ENCODE measurements at regions not wholly inside any gene's neighbourhood (a gene's known extent, or its start where the extent isn't known, plus 50 kb on each side); places are given as distances from the start of the nearest gene placed in this dataset.
"Not testable (repeated sequence)": the region's sequence is repeated elsewhere in the genome, so short reads cannot be mapped to it uniquely, and the experiment has no call there.

DNA sequence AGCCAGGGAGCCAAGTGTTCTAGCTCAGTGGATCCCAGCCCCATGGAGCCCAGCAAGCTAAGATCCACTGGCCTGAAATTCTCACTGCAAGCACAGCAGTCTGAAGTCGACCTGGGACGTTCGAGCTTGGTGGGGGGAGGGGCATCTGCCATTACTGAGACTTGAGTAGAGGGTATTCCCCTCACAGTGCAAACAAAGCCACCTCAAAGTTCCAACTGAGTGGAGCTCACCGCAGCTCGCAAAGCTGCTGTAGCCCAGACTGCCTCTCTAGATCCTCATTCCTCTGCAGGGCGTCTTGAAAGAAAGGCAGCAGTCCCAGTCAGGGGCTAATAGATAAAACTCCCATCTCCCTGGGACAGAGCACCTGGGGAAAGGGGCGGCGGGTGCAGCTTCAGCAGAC, 226.3 kb downstream of the ZIC3 start:
- Histone ChIP-seq H3K27ac (ENCODE audit: extremely low read depth, low read depth, low read length) (no peak overlapping the region), H3K4me1 (ENCODE audit: control insufficient read depth, insufficient read depth, low read length) (no peaks in the 10 kb centered on the region), H3K36me3 (ENCODE audit: control insufficient read depth in 2 of 2, insufficient read depth in 1 of 2, low read length in 2 of 2) (no peaks in the 10 kb centered on the region), H3K4me3 (ENCODE audit: low read depth, low read length) (no peak overlapping the region), H3K9me3 (ENCODE audit: control insufficient read depth, insufficient read depth, low read depth, low read length) (no peaks in the 10 kb centered on the region)
- no peak for TF ChIP-seq ZFP3 (tag by site-specific recombination; IDR thresholded peaks at IDR 0.05; ENCODE audit: low read depth)
- no peak for TF ChIP-seq ZNF560 (tag by site-specific recombination; IDR thresholded peaks at IDR 0.05; ENCODE audit: borderline replicate concordance)
- ChIA-PET POLR2A (no interaction called here), CTCF (no interaction called here)

GRCh38 chrX:137797926-137798325, 232.0 kb downstream of the ZIC3 start:
- H3K4me1 ChIP-seq (ENCODE audit: control insufficient read depth, insufficient read depth, low read length); H3K9me3 ChIP-seq (ENCODE audit: control insufficient read depth, insufficient read depth, low read depth, low read length); H3K4me3 ChIP-seq (ENCODE audit: low read depth, low read length); H3K36me3 ChIP-seq (ENCODE audit: control insufficient read depth in 2 of 2, insufficient read depth in 1 of 2, low read length in 2 of 2); H3K27ac ChIP-seq (ENCODE audit: extremely low read depth, low read depth, low read length): not testable (repeated sequence)
- ChIA-PET POLR2A (interaction anchor here (0.6 kb wide), 1 partner anchor 9 kb away, joined by 3 read pairs; no protein-coding TSS in a partner anchor), CTCF (interaction anchor here (0.7 kb wide), 1 partner anchor 1187 kb away, joined by 3 read pairs; no protein-coding TSS in a partner anchor)
- peak; percentile 91 for TF ChIP-seq ZNF146 (tag by site-specific recombination; IDR thresholded peaks at IDR 0.05)

- H3K4me3 ChIP-seq (ENCODE audit: low read depth, low read length), result no peak overlapping the region
- no peaks in the 10 kb centered on the region for H3K4me1 ChIP-seq (ENCODE audit: control insufficient read depth, insufficient read depth, low read length)
- ChIA-PET CTCF (no interaction called here), POLR2A (no interaction called here)
- H3K9me3 ChIP-seq (ENCODE audit: control insufficient read depth, insufficient read depth, low read depth, low read length), result no peaks in the 10 kb centered on the region; the same call in 1 of the 2 replicates
- H3K36me3 ChIP-seq (ENCODE audit: control insufficient read depth in 2 of 2, insufficient read depth in 1 of 2, low read length in 2 of 2), result no peaks in the 10 kb centered on the region
- H3K27ac ChIP-seq (ENCODE audit: extremely low read depth, low read depth, low read length), result no peak overlapping the region
- TF ChIP-seq ZNF558 (tag by site-specific recombination; IDR thresholded peaks at IDR 0.05) (no peak), EGR2 (tag by site-specific recombination; IDR thresholded peaks at IDR 0.05; ENCODE audit: low read depth) (no peak), ZNF248 (tag by site-specific recombination; IDR thresholded peaks at IDR 0.05) (no peak), ZNF366 (tag by site-specific recombination; conservative IDR thresholded peaks at IDR 0.05) (no peak), ZFP69B (tag by site-specific recombination; IDR thresholded peaks at IDR 0.05) (no peak), KLF1 (tag by site-specific recombination; IDR thresholded peaks at IDR 0.05) (no peak), BCL11A (tag by site-specific recombination; IDR thresholded peaks at IDR 0.05; ENCODE audit: low read depth) (no peak), FEZF1 (tag by site-specific recombination; IDR thresholded peaks at IDR 0.05) (no peak), ZNF791 (tag by site-specific recombination; IDR thresholded peaks at IDR 0.05) (no peak), ZBTB20 (tag by site-specific recombination; IDR thresholded peaks at IDR 0.05) (no peak), ZBTB8A (tag by site-specific recombination; IDR thresholded peaks at IDR 0.05) (no peak), ZBTB49 (tag by site-specific recombination; IDR thresholded peaks at IDR 0.05; ENCODE audit: low read depth) (no peak), ZNF544 (tag by site-specific recombination; IDR thresholded peaks at IDR 0.05) (no peak), SCRT1 (tag by site-specific recombination; IDR thresholded peaks at IDR 0.05; ENCODE audit: borderline replicate concordance) (no peak), ZNF280D (tag by site-specific recombination; IDR thresholded peaks at IDR 0.05) (no peak)
- TF ChIP-seq, protein P1, sequence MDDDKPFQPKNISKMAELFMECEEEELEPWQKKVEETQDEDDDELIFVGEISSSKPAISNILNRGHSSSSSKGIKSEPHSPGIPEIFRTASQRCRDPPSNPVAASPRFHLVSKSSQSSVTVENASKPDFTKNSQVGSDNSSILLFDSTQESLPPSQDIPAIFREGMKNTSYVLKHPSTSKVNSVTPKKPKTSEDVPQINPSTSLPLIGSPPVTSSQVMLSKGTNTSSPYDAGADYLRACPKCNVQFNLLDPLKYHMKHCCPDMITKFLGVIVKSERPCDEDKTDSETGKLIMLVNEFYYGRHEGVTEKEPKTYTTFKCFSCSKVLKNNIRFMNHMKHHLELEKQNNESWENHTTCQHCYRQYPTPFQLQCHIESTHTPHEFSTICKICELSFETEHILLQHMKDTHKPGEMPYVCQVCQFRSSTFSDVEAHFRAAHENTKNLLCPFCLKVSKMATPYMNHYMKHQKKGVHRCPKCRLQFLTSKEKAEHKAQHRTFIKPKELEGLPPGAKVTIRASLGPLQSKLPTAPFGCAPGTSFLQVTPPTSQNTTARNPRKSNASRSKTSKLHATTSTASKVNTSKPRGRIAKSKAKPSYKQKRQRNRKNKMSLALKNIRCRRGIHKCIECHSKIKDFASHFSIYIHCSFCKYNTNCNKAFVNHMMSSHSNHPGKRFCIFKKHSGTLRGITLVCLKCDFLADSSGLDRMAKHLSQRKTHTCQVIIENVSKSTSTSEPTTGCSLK (tag by site-specific recombination; IDR thresholded peaks at IDR 0.05), result no peak
- TF ChIP-seq, protein P2, sequence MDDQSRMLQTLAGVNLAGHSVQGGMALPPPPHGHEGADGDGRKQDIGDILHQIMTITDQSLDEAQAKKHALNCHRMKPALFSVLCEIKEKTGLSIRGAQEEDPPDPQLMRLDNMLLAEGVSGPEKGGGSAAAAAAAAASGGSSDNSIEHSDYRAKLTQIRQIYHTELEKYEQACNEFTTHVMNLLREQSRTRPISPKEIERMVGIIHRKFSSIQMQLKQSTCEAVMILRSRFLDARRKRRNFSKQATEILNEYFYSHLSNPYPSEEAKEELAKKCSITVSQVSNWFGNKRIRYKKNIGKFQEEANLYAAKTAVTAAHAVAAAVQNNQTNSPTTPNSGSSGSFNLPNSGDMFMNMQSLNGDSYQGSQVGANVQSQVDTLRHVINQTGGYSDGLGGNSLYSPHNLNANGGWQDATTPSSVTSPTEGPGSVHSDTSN (CRISPR knock-in tag; IDR thresholded peaks at IDR 0.05), result no peak
These were observed 257.3 kb downstream of the ZIC3 start for GRCh38 chrX:137823257-137823656.
